ENCODE measurements at regions not wholly inside any gene's neighbourhood (a gene's known extent, or its start where the extent isn't known, plus 50 kb on each side); places are given as distances from the start of the nearest gene placed in this dataset.

GRCh38 chr3:22885039-22885438, 318.1 kb upstream of the UBE2E2 start:
- TF ChIP-seq TAF1 (IDR thresholded peaks at IDR 0.05; ENCODE audit: borderline replicate concordance, insufficient read depth, low read length) (no peak), POLR2AphosphoS5 (IDR thresholded peaks at IDR 0.05; ENCODE audit: low read depth, low read length) (no peak), FOXP2 (optimal IDR thresholded peaks at IDR 0.05; ENCODE audit: borderline replicate concordance, extremely low read depth, extremely low read length, insufficient read depth) (no peak), SIN3A (IDR thresholded peaks at IDR 0.05; ENCODE audit: borderline replicate concordance, insufficient read depth, low read length) (no peak)
- TF ChIP-seq, protein P1, sequence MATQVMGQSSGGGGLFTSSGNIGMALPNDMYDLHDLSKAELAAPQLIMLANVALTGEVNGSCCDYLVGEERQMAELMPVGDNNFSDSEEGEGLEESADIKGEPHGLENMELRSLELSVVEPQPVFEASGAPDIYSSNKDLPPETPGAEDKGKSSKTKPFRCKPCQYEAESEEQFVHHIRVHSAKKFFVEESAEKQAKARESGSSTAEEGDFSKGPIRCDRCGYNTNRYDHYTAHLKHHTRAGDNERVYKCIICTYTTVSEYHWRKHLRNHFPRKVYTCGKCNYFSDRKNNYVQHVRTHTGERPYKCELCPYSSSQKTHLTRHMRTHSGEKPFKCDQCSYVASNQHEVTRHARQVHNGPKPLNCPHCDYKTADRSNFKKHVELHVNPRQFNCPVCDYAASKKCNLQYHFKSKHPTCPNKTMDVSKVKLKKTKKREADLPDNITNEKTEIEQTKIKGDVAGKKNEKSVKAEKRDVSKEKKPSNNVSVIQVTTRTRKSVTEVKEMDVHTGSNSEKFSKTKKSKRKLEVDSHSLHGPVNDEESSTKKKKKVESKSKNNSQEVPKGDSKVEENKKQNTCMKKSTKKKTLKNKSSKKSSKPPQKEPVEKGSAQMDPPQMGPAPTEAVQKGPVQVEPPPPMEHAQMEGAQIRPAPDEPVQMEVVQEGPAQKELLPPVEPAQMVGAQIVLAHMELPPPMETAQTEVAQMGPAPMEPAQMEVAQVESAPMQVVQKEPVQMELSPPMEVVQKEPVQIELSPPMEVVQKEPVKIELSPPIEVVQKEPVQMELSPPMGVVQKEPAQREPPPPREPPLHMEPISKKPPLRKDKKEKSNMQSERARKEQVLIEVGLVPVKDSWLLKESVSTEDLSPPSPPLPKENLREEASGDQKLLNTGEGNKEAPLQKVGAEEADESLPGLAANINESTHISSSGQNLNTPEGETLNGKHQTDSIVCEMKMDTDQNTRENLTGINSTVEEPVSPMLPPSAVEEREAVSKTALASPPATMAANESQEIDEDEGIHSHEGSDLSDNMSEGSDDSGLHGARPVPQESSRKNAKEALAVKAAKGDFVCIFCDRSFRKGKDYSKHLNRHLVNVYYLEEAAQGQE (IDR thresholded peaks at IDR 0.05; ENCODE audit: insufficient read depth in 1 of 2, low read depth in 2 of 2, low read length in 2 of 2) = no peak

DNA sequence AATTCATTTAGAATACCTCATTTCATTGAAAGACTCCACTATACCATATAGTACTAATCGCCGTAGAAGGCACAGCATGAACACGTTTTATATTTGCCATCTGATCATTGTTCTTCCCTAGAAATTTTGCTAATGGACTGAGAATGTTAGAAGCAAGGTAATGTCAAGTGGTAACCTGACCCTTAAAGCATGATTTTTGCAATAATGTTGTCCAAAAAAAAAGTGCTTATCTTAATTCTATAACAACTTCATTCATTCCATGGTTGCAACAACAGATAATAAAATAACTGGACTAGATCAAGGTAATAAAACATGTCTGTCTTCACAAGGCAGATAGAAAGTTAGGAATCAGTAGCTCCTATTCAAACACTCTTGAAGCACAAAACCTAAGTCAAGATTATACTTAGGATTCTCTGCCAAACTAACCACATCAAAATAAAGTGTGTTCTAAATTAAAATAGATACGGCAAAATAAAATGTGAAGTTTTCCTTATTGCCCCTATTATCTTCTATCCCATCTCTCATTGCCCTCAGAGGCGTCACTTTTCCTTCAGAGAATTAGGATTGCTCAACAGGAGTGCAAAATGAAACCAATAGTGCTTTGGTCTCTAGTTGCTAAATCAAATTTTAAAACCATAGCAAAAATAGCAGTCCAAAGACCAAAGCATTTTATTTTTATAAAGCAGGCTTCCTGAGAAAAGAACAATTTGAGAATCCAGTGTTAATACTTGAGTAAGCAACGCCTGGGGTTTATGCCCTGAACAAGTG, 317.4 kb upstream of the UBE2E2 start:
- TF ChIP-seq POLR2AphosphoS5 (IDR thresholded peaks at IDR 0.05; ENCODE audit: low read depth, low read length) = no peak
- TF ChIP-seq FOXP2 (optimal IDR thresholded peaks at IDR 0.05; ENCODE audit: borderline replicate concordance, extremely low read depth, extremely low read length, insufficient read depth) = no peak
- TF ChIP-seq, protein P1 (IDR thresholded peaks at IDR 0.05; ENCODE audit: insufficient read depth in 1 of 2, low read depth in 2 of 2, low read length in 2 of 2) = no peak
- TF ChIP-seq TAF1 (IDR thresholded peaks at IDR 0.05; ENCODE audit: borderline replicate concordance, insufficient read depth, low read length) = no peak
- TF ChIP-seq SIN3A (IDR thresholded peaks at IDR 0.05; ENCODE audit: borderline replicate concordance, insufficient read depth, low read length) = no peak

GRCh38 chr3:22886439-22887068, 316.6 kb upstream of the UBE2E2 start:
- TF ChIP-seq, protein P1 (IDR thresholded peaks at IDR 0.05; ENCODE audit: insufficient read depth in 1 of 2, low read depth in 2 of 2, low read length in 2 of 2) = no peak
- TF ChIP-seq TAF1 (IDR thresholded peaks at IDR 0.05; ENCODE audit: borderline replicate concordance, insufficient read depth, low read length) (no peak), SIN3A (IDR thresholded peaks at IDR 0.05; ENCODE audit: borderline replicate concordance, insufficient read depth, low read length) (no peak), FOXP2 (optimal IDR thresholded peaks at IDR 0.05; ENCODE audit: borderline replicate concordance, extremely low read depth, extremely low read length, insufficient read depth) (no peak), POLR2AphosphoS5 (IDR thresholded peaks at IDR 0.05; ENCODE audit: low read depth, low read length) (no peak)

- TF ChIP-seq, protein P1 (IDR thresholded peaks at IDR 0.05; ENCODE audit: insufficient read depth in 1 of 2, low read depth in 2 of 2, low read length in 2 of 2) = no peak
- no peak for TF ChIP-seq TAF1 (IDR thresholded peaks at IDR 0.05; ENCODE audit: borderline replicate concordance, insufficient read depth, low read length)
- TF ChIP-seq SIN3A (IDR thresholded peaks at IDR 0.05; ENCODE audit: borderline replicate concordance, insufficient read depth, low read length) = no peak
- TF ChIP-seq POLR2AphosphoS5 (IDR thresholded peaks at IDR 0.05; ENCODE audit: low read depth, low read length) = no peak
- no peak for TF ChIP-seq FOXP2 (optimal IDR thresholded peaks at IDR 0.05; ENCODE audit: borderline replicate concordance, extremely low read depth, extremely low read length, insufficient read depth)
These were observed 315.3 kb upstream of the UBE2E2 start for GRCh38 chr3:22887664-22888291.
